ENCODE measurements at regions not wholly inside any gene's neighbourhood (a gene's known extent, or its start where the extent isn't known, plus 50 kb on each side); places are given as distances from the start of the nearest gene placed in this dataset.

GRCh38 chr2:129713337-129713736, 266.1 kb upstream of the RAB6C start (continued):
- TF ChIP-seq ZNF263 (CRISPR knock-in tag; IDR thresholded peaks at IDR 0.05; ENCODE audit: low read depth), result no peak

GRCh38 chr2:129716781-129717559, 262.5 kb upstream of the RAB6C start:
- CTCF ChIA-PET, result interaction anchor here (1.0 to 1.5 kb wide), 3 partner anchors 8 to 130 kb away, joined by 4 to 8 read pairs (median 4); no protein-coding TSS in a partner anchor
- peak; percentile 49 for ATAC-seq
- no peak for TF ChIP-seq HMGXB4 (CRISPR knock-in tag; IDR thresholded peaks at IDR 0.05)
- no peak for TF ChIP-seq ZNF396 (CRISPR knock-in tag; IDR thresholded peaks at IDR 0.05; ENCODE audit: borderline replicate concordance)
- no peak for TF ChIP-seq ZNF532 (CRISPR knock-in tag; IDR thresholded peaks at IDR 0.05; ENCODE audit: borderline replicate concordance)
- TF ChIP-seq FOXK1 (CRISPR knock-in tag; IDR thresholded peaks at IDR 0.05), result no peak
- no peak for TF ChIP-seq ZNF263 (CRISPR knock-in tag; IDR thresholded peaks at IDR 0.05; ENCODE audit: low read depth)
- TF ChIP-seq EMX1 (CRISPR knock-in tag; IDR thresholded peaks at IDR 0.05), result no peak
- TF ChIP-seq FOXP1 (CRISPR knock-in tag; IDR thresholded peaks at IDR 0.05; ENCODE audit: borderline replicate concordance), result no peak
- DNase-seq (ENCODE audit: low spot score), result no peak
- POLR2A ChIA-PET, result no interaction called here
- Mint-ChIP-seq H3K4me1 (peaks cover 24% of the 10 kb centered on the region), H3K4me3 (no peak overlapping the region), H3K27me3 (ENCODE audit: low read depth) (no peaks in the 10 kb centered on the region), H3K27ac (no peak overlapping the region), H3K9me3 (no peaks in the 10 kb centered on the region), H3K36me3 (no peaks in the 10 kb centered on the region)

GRCh38 chr2:129717560-129718130, 261.8 kb upstream of the RAB6C start:
- Mint-ChIP-seq H3K9me3 (no peaks in the 10 kb centered on the region), H3K27me3 (ENCODE audit: low read depth) (no peaks in the 10 kb centered on the region), H3K4me1 (peaks cover 30% of the 10 kb centered on the region), H3K27ac (no peak overlapping the region), H3K4me3 (no peak overlapping the region), H3K36me3 (no peaks in the 10 kb centered on the region)
- ATAC-seq, result peak; percentile 44
- ChIA-PET POLR2A (no interaction called here), CTCF (interaction anchor here (1.0 to 1.5 kb wide), 3 partner anchors 9 to 130 kb away, joined by 4 to 8 read pairs (median 4); no protein-coding TSS in a partner anchor)
- DNase-seq (ENCODE audit: low spot score), result no peak
- TF ChIP-seq MAX (CRISPR knock-in tag; IDR thresholded peaks at IDR 0.05) (no peak), NFYB (CRISPR knock-in tag; conservative IDR thresholded peaks at IDR 0.05; ENCODE audit: low read depth) (no peak), NFE2L1 (CRISPR knock-in tag; IDR thresholded peaks at IDR 0.05) (no peak), NR2C2 (CRISPR knock-in tag; IDR thresholded peaks at IDR 0.05) (no peak), ZNF532 (CRISPR knock-in tag; IDR thresholded peaks at IDR 0.05; ENCODE audit: borderline replicate concordance) (no peak), CTCF (IDR thresholded peaks at IDR 0.05) (no peak), SMAD3 (CRISPR knock-in tag; IDR thresholded peaks at IDR 0.05; ENCODE audit: borderline replicate concordance) (no peak), TEAD1 (CRISPR knock-in tag; IDR thresholded peaks at IDR 0.05) (no peak)
